ENCODE measurements at regions not wholly inside any gene's neighbourhood (a gene's known extent, or its start where the extent isn't known, plus 50 kb on each side); places are given as distances from the start of the nearest gene placed in this dataset.
"Not testable (repeated sequence)": the region's sequence is repeated elsewhere in the genome, so short reads cannot be mapped to it uniquely, and the experiment has no call there.

DNA sequence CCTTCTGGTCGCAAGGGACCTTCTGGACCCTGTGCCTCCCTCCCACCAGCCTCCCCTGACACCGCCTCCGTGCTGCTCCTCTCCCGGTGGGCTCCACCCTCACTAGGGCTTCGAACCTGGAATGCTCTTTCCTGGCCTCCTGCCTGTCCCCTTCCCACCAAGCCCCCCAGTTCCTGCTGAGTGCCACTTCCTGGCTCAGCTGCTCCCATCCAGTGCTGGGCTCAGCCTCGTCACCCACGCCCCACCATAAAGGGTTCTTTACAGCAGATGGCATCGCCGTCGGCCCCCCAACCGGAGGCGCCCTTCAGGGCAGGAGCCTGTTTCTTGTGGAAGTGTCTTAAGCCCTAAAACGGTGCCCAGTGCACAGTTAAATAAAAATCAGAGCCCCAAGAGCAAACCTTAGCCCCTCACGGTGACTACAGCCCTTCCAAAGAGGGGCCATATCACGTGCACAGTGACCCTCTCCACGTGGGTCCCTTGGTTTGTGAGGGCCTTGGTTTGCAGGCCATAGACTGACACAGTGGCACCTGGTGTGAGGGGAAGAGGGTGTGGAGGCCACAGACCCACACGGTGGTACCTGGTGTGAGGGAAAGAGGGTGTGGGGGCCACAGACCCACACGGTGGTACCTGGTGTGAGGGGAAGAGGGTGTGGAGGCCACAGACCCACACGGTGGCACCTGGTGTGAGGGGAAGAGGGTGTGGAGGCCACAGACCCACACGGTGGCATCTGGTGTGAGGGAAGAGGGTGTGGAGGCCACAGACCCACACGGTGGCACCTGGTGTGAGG is 111.4 kb downstream of the METRNL start:
- DNase-seq (ENCODE audit: low read depth in 1 of 2, low spot score in 1 of 2): no peak

DNA sequence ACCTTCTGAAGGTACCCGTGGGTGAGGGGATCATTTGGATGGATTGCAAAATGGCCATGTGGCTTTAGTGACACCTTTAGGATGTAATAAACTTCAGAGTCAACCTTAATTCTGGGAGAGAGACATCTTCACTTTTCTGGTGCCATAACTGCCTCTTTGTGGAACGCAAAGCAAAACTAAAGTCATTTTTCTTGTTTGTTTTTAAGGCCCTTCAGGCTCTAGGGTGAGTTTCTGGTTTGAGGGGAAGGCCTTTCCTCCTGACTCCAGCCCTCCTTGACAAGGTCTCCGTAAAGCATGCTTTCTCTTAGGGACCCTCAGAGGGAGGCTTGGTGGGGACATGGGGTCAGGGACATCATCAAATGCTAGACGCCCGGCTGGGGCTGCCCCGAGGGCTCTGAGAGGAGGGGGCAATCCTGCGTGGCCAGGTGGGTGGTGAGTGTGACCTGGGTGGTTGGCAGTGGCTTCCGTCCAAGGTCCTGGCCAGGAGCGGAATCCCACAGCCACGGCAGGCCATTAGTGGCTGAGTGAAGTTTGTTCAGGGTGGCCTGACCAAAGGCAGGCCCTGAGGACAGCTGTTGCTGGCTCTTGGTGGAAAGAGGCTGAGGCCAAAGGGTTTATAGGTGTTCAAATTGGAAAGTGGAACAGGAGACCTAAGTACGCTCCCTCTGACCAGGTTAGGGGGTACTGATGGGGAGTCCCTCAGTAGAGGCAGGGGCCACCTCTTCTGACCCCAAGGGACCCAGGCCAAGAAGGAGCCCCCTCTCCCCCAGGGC is 112.2 kb downstream of the METRNL start:
- DNase-seq (ENCODE audit: low read depth in 1 of 2, low spot score in 1 of 2): no peak

DNA sequence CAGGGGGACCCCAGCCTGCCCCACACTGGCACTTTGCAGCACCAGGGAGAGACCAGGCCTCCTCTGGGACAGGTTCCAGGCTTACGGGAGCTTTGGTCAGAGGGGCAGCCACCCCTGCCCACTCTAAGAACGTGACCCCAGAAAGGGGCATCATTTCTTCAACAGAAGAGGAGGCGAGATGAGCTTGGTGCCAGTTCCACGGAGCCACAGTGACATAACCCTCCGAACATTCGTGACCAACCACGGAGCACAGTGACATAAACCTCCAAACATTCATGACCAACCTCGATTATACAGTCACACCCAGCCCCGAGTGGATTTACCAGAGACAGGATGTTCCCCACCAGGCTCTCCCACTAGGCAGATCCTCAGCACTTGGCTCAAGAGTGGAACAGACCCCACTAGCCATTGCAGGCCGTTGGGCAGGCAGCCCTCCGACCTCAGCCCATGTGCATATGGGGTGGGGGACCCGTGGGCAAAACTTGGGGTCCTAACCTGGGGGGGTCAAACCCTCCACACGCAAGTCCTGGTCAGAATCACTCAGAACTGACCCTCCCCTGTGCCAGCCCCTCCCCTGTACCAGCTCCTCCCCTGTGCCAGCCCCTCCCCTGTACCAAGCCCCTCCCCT is 112.9 kb downstream of the METRNL start:
- no peak for DNase-seq (ENCODE audit: low read depth in 1 of 2, low spot score in 1 of 2)

DNA sequence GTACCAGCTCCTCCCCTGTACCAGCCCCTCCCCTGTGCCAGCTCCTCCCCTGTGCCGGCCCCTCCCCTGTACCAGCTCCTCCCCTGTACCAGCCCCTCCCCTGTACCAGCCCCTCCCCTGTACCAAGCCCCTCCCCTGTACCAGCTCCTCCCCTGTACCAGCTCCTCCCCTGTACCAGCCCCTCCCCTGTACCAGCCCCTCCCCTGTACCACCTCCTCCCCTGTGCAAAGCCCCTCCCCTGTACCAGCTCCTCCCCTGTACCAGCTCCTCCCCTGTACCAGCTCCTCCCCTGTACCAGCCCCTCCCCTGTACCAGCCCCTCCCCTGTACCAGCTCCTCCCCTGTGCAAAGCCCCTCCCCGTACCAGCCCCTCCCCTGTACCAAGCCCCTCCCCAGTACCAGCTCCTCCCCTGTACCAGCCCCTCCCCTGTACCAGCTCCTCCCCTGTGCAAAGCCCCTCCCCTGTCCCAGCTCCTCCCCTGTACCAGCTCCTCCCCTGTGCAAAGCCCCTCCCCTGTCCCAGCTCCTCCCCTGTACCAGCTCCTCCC is 113.5 kb downstream of the METRNL start:
- DNase-seq (ENCODE audit: low read depth in 1 of 2, low spot score in 1 of 2): not testable (repeated sequence)

DNA sequence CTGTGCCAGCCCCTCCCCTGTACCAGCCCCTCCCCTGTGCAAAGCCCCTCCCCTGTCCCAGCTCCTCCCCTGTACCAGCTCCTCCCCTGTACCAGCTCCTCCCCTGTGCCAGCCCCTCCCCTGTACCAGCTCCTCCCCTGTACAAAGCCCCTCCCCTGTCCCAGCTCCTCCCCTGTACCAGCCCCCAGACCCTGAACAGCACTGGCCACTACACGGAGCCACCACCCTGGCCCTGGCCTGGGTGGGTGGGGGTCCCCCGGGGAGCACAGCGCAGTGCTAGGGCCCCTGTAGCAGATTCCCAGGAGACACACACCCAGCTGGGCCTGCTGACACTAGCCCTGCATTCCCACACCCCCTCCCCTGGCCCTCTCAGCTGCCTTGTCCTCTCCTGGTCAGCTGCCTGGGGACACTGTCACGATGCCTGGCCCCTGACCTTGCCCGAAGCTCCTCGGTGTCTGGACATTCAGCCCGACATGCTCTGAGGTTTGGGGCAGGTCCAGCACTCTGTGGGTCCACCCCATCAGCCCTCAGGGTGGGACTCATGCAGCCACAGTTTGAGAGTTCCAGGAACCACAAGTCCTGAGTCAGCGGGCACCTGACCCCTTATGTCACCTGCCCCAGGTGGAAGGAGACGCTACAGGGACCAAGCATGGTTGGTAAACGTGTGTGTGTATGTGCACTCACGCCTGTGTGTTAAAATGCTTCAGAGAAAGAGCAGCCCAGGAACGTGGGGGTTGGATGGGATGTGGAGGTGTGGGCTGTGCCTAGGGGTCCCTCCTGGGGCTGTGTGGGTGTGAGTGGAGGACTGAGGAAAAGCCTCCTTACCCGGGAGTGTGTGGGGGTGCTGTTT is 114.2 kb downstream of the METRNL start:
- DNase-seq (ENCODE audit: low read depth in 1 of 2, low spot score in 1 of 2): no peak

DNA sequence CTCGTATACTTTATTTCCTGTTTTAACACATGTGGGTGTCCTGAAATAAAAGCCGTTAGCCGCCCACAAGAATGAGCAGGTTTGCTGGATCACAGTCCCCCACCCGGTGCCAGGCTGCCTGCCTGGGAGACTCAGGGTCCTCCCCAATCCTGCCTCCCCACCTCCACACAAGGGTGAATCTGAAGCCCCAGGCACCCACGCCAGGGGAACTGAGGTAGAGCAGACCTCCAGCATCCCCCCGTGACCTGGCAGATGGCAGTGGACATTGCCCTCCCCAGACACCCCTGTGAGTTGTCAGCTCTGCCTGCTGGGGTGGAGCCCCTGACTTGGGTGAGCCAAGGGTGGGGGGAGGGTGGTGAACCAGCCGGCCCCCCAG is 114.8 kb downstream of the METRNL start:
- DNase-seq (ENCODE audit: low read depth in 1 of 2, low spot score in 1 of 2): no peak

DNA sequence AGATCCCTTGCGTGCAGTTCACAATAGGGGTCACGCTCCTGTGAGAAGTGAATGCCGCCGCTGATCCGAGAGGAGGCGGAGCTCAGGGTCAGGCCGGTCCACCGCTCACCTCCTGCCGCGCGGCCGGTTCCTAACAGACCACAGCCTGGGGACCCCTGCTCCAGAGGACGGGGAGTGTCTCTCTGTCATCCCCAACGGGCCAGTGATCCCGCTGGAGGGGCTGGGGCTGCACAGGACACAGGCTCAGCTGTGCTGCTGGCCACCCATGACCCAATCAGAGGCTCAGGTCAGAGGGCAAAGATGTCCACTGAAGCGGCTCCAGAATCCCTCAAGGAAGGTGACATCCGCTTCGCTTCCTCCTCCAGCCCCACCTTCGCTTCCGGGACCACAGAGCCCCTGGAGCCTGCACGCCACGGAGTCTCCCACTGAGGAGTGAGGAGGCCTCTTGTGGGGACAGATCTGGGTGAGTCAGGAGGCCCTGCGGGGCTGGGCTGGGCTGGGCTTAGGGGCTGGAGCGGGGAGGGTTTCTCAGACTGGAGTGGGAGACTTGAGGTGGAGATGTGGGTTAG is 115.4 kb downstream of the METRNL start:
- no peak for DNase-seq (ENCODE audit: low read depth in 1 of 2, low spot score in 1 of 2)

DNA sequence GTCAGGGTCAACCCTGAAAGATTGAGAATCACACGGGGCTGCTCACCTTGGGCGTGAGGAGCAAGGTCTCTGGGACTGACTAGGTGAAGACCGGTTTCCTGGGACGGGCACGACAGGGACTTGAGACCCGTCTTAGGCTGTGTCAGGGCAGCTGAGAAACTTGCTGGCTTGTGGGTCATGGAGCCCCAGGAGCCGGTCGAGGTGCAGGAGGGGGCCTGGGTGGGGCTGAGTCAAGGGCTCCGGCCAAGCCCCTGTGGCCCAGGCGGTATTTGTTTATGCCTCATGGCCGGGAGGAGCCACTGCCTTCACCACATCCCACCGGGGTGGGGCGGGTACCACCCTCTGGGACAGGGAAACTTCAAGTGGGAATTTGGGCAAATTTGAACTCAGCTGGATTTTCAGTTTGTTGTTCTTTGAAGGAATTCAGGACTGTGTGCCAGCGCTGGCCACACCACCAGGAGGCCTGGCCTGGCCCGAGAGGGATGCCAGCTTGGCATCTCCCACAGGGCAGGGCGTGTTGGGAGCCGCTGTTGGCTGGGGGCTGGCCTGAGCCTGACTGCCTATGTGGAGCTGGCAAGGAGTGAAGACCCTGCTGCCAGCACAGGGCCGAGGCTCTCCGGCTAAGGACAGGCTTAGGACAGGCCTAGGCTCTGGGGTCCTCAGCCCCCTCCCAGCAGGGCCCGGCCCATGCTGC is 116.1 kb downstream of the METRNL start:
- DNase-seq (ENCODE audit: low read depth in 1 of 2, low spot score in 1 of 2): no peak

DNA sequence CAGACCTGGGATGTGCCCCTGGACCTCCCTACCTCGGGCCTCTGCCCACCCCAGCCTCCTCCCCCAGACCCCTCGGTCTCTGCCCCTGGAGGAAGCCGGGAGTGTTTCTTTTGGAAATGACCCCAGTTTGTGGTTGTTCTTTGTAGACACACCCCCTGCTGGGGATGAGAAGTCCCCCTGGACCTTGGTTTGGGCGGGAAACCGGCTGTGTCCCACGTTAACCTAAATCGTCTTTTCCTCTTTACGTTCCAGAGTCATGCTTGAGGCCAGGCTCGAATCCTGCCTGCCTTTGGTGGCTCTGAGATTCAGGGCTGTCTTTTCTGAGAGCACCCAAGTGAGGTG is 116.6 kb downstream of the METRNL start:
- no peak for DNase-seq (ENCODE audit: low read depth in 1 of 2, low spot score in 1 of 2)

DNA sequence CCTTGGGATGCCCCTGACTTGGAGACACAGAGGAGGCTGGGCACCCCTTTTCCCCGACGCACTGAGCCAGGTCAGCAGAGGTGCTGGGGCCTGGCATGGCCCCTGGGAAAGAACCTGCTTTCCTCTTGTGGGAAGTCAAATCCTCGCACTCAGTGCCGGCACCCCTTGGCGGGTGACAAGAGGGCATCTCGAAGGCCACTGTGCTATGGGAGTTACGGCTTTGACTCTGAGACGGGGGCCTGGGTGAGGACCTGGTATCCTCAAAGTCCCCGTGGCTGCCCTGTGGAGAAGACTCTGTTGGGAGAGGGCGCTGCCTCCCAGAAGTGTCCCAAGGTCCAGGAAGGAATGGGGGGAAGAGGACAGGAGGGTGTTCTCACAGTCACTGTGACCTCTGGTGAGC is 117.0 kb downstream of the METRNL start:
- no peak for DNase-seq (ENCODE audit: low read depth in 1 of 2, low spot score in 1 of 2)

DNA sequence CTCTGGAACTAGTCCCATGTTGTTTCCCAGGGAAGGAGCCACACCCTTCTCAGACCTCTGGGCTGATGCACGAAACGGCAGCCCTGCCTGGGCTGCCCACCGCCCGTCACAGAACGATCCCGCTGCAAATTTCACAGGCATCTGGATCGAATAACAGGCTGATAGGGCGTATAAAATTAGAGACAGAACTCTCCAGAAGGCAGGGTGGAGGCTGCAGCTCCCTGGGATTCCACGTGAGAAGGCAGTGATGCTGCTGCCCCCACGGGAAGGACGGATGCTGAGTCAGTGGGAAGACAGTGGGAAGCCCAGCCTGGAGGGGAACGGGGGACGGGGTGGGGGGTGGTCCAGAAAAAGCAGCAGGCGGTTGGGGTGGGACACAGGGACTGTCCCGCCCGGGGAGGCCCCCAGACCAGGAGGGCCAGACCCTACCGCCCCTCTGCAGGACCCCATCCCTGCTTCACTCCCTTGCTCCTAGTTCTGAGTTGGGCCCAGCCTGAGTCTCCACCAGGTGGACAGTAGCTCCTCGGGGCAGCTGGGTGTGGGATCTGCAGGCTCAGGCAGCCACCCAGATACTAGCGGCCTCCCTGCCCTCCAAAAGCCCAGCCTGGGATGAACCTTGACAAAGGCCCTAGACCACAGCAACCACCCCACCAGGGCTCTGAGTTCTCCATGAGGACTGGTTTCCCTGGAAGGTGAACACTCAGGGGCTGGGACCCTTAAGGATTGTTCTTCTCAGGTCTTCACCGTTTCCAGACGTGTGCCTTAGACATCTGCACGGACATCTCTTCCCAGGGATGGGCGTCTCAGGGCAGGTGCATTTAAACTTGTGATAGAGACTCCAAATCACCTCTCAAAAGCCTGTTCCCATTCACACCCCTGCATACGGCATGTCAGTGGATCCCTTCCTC is 117.8 kb downstream of the METRNL start:
- no peak for DNase-seq (ENCODE audit: low read depth in 1 of 2, low spot score in 1 of 2)

DNA sequence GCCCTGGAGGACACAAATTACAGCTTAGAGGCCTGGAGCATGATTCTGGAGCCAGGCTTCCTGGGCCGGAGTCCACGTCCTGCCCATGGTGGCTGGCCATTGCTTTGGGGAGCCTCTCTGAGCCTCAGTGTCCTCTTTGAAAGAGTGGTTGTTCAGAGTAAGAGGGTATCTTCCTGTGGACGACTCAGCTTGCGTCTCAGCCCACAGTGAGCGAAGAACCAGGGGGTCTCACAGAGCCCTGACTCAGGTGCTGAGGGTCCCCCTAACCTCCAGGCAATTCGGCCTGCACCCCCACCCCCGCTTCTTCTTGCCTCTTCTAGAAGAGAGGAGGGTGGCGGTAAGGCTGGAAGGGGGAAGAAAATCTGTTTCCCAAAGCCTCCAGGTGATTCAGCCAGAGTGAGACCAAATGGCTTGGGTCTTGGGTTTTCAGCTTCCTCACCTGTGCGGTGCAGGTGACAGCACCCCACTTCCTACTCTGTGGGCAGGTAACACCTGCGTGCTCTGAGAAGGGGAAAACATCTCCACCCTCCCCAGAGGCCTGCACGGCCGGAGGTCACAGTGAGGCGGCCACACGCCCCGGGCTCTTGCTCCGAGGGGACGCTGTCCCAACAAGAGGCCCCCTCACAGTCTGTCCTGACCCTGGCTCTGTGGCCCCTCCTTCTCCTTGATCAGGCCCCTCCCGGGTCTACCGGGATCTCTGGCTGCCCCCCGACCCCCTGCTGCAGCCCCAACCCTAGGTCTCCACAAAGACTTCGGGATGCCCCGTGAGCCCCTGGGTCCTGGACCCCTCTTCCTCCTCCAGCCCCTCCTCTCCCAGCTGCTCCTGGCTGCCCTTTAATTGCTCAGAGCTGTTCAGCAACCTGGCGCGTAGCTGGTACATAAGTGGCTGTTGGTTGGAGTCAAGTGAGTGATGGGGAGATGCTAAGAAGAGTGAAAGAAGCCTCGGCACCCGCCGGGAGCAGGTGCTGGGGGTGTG is 119.2 kb downstream of the METRNL start:
- DNase-seq (ENCODE audit: low read depth in 1 of 2, low spot score in 1 of 2): no peak

DNA sequence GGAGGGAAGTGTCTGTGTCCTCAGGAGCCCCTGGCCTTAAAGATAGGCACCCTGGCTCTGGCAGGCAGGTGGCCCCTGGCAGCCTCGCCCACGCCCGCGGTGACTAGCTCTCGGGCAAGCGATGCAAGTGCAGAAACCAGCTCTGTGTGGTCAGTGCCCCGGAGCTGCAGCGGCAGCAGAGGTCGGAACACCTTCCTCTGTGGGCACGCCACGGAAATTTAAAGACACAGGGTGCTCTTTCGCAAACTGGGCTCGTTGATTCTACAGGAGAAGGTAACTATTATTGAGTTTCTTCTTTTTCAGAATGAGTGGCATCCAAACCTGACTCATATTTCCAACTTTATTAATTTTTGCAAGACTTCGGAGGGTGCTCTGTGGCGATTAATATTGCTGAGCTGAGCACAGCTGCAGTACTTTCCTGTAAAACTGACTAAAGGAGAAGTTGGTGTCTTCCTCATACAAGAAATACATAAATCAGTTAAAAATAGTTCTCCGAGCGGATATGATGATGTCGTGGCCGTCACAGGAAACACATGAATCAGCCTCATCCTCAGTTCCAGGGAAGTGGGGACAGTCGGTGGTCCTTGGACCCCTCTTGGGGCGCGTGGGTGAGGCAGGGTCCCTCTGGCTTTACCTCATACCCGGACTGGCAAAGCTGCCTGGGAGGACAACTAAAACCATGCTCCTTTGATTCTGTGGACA is 120.2 kb downstream of the METRNL start:
- peak in 1 of 2 donors; percentile 20 for DNase-seq (ENCODE audit: low read depth in 1 of 2, low spot score in 1 of 2)

DNA sequence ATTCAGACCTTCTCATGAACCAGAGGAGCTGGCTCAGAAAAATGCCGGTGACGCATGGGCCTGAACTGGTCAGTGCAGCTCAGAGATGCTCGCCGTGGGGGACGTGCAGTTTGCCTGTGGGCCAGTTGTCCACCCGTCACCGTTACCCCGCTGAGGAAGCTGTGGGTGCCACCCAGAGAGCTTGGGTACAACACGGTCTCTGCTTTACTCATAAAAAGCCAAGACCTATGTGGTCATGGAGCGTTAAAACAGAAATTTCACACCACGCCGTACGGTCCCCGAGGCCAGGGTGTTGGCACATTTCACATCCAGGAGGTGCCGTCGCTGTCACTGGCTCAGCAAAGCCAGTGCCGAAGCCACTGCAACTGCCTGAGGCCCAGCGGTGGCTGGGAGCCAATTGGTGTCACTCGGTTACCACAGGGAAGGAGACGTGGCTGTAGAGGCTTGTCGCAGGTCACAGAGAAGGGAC is 120.9 kb downstream of the METRNL start:
- DNase-seq (ENCODE audit: low read depth in 1 of 2, low spot score in 1 of 2): peak in 1 of 2 donors; percentile 10

DNA sequence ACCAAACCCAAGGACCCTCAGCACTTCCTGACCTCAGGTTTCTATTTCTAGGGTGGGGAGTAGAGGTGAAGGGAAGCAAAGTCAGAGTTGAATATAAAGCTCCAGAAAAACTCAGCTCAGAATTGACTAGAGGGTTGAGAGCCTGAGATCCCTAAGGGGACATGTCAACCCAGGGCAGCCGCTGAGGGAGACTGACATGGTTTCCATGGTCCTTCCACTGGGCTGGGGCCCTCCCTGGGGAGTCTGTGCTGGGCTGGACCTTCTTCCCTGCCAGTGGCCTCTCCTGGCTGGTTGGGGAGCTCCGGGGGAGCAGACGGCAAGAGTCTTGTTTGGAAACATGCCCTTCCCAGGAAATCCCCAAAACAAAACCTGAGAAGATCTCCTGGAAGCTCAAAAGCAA is 121.3 kb downstream of the METRNL start:
- no peak for DNase-seq (ENCODE audit: low read depth in 1 of 2, low spot score in 1 of 2)

DNA sequence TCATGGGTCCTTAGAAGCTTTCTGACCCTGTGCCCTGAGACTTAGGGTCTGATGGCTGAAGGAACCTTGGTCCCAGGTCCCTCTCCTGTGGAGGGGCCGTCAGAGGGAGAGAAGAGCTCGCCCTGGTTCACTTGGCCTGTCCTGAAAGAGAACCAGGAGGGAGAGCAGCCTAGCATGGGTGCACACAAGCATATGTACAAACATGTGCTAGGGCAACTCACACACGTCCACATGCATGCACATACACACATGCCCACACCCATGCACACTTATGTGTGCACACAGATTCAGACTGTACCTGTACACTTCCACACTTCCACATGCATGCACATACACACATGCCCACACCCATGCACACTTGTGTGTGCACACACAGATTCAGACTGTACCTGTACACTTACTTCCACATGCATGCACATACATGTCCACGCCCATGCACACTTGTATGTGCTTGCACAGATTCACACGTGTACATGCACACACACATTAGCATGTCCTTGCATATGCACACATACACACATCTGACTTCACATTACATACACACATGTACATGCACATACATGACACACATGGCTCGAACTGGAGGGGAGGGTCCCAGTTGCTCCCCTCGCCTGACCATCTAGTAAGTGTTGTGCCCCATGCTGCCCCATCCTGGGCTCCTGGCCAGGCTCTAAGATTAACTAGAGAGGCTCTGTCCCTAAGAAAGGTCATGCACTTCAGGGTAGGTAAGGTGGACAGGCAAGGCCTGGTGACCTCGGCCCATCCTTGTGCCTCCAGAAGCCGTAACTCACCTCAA is 122.0 kb downstream of the METRNL start:
- DNase-seq (ENCODE audit: low read depth in 1 of 2, low spot score in 1 of 2): no peak
